ENCODE measurements at regions not wholly inside any gene's neighbourhood (a gene's known extent, or its start where the extent isn't known, plus 50 kb on each side); places are given as distances from the start of the nearest gene placed in this dataset.

DNA sequence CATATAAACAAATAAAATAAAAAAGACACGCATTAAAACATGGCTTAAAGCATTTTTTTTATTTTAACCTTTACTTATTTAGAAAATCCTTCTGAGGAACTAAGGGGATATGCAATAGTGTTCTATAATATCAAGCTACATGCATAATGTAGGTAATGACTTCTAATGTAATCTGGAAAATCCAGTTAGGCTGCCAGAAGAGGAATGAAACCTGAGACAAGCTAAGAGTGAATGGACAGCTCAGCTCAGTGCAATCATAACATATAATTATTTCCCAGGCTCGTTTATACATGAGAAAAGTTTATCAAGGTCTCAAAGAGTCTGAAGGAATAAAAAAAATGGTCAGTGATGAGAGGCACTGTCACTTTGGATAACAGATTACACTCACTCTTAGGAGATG is 649.0 kb upstream of the PCDH15 start:
- TF ChIP-seq POLR2A (IDR thresholded peaks at IDR 0.05; ENCODE audit: low read depth, low read length) = no peak
- no peak for TF ChIP-seq PAX5 (IDR thresholded peaks at IDR 0.05; ENCODE audit: insufficient read depth, low read length, severe bottlenecking)
